ENCODE measurements at regions not wholly inside any gene's neighbourhood (a gene's known extent, or its start where the extent isn't known, plus 50 kb on each side); places are given as distances from the start of the nearest gene placed in this dataset.
"Not testable (repeated sequence)": the region's sequence is repeated elsewhere in the genome, so short reads cannot be mapped to it uniquely, and the experiment has no call there.

GRCh38 chr2:176427549-176427948, 158.3 kb downstream of the MTX2 start:
- no peak for DNase-seq

GRCh38 chr2:176428944-176429469, 159.8 kb downstream of the MTX2 start:
- DNase-seq: not testable (repeated sequence)

DNA sequence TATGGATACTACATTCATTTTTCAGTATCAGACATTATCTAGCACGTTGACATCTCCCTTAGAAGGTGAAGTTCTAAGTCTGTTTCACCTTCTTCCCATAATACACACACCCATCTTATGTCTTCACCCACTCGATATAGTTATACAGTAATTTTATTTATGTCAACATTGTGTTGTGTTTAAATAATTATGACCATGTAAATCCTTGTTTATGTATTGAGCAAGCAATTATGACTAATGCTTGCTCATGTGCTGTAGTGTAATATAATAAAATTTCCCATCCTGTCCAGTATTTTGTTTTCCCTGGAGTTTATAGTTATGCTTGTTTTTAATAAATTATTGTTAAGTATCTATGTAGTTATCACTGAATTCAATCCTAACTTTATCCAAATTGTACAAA, 163.2 kb downstream of the MTX2 start:
- no peak for DNase-seq

GRCh38 chr2:176435729-176436128, 166.5 kb downstream of the MTX2 start:
- DNase-seq: no peak

- no peak for DNase-seq
These were observed 174.7 kb downstream of the MTX2 start for GRCh38 chr2:176443946-176444345.

DNA sequence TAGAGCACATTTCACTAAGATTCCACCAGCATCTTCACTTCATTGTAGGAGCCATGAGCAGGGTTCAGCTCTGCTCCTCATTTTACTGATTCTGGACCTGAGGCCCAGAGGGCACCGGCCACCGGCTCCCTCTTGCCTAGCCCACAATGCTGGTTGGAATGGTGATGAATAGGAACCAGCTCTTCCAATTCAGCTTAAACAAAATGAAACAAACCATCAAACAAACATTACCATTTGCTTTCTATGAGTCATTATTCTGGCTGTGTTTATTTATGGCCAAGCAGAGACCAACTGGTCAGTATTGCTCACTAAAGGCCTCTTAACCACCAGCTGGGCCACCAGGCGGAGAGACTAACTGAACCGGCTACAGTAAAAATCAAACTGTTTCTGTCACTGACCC, 176.7 kb downstream of the MTX2 start:
- no peak for DNase-seq

DNA sequence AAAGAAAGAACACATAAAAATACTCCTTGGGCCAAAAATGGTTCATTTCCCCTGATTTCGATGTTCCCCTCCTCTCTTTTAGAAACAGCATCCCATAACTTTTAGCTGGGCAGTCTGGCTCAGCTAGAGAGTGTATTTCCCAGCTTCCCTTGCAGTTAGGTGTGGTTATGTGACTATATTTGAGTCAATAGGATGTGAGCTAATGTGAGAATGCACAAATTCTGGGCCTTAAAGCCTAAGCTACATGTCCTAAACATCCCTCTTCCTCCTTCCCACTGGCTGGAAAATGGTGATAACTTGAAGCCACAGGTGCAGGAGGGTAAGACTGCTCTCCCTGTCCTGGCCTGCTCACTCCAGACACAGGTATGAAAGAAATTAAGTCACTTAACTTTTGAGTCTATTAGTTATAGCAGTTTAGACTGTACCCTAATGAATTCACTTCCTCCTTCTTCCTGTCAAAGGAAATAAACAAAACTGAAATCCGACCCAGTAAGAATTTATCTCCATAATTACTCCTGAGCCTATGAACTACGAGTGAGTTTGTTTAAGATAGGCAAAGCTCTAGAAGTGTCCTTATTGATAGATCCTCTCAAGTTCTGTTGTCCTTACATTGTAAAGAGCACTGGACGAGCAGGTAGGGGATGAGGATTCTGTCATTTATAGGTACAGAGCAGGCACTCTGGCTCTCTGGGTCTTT, 177.6 kb downstream of the MTX2 start:
- DNase-seq: no peak

DNA sequence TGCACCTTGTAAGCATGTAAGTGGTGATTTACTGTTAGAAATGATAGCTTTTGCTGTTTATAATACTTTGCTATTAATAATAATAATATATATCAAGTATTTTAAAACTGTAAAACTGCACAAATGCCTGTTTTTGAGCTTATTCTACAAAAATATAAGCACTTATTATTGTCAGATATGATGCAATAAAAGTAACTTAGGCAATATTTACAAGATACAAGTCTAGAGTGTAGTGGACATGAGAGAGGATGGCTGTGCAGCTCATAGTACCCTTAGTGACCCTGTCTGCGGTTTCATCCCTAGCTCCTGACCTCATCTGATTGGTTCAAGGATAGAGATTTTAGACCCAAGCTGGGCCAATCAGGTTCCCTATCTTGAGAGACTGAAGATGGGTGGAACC, 178.4 kb downstream of the MTX2 start:
- no peak for DNase-seq

DNA sequence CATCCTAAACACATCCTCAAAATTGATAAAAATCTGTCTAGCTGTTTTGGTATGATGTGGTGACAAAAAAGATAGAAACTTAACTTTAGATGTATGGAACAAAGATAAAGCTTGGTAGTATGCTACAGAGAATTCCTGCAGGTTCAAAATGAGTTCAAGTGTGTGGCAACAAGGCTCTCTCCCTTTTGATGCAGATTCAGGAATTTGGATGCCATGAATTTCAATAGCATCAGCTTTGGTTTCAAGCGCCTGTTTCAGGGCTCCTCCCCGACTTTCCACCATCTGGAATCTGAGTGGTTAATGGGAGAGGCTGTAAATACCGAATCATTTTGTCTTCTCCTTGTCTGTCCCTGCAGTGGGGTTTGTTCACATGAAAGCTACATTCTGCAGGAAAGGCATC, 180.6 kb downstream of the MTX2 start:
- no peak for DNase-seq

- DNase-seq: no peak
These were observed 184.5 kb downstream of the MTX2 start for GRCh38 chr2:176453784-176454183.

DNA sequence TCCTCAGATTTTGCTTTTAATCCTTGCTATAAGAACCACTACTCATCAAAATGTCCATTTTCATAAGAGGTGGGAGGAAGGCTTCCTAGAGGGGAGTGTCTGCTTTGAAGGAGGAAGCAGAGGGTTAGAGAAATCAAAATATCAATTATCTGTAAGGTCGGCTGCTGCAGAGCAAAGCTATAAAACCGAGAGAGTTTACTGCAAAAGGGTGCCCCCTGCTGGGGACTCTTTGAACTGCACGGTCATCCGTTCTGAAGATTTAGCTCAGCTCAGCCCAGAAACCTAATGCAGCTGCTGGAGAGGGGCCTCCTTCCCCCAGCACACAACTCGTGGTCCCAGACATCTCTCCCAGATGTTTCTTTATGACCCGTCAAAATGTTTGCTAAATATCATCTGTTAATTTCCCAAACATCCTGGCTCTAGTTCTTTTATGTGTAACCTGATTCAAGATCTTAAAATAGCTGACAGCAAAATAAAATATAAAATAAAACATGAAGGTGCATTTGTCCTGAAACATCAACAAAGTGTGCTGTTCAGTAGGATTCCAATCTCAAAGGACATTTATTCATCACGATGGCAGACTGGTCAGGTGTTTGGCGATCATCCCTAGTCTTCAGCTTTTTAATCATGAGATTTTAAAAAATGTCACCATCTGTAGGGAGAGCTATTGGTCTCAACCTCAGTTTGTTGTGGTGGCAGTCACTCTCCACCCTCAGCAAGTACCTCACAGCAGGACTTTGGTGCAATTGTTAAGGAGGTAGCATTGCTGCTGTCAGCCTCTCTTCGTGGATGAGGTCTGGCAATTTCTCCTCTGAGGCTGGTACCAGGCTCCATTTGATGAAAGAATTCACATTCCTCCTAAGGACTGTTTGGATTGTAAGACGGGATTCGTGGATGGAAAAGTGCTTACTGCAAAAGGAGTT, 185.9 kb downstream of the MTX2 start:
- peak; percentile 47 for DNase-seq

DNA sequence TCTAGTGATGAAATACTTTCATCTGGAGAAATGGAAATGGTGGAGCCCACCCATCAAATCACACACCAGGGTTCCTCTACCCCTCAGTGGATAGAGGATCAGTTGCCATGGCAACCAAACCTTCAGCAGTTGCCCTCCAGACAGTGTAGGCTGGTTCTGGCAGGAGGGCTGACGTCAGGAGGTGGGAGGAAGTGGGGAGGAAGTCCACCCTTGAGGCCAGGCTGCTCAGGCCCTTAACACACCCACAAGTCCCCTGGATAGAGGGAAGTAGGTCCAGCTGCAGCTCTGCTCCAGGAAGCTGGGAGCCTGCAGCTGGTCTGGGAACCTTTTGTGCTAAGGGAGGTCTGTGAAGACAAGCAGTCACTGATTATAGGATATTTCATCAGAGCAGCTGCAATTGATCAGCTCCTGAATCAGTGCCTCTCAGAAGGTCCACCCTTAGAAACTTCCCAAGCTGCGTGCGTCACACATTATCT, 186.6 kb downstream of the MTX2 start:
- DNase-seq: no peak

DNA sequence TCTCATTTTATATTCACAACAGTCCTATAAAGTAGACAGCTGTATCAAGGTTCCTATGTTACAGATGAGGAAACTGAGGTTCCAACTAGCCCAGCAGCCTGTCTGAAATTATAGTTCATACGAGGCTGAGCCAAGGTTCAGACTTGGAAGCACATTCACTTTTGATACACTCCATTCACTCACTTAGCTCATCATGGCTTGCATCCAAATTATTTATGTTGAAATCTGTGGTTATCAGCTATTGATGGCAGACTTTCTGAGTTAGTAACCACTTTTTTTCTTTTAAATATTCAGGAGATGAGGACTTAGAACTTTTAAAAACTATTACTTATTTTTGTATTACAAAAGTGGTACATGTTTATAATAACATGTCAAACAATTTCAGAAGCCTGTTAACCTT, 188.2 kb downstream of the MTX2 start:
- no peak for DNase-seq

DNA sequence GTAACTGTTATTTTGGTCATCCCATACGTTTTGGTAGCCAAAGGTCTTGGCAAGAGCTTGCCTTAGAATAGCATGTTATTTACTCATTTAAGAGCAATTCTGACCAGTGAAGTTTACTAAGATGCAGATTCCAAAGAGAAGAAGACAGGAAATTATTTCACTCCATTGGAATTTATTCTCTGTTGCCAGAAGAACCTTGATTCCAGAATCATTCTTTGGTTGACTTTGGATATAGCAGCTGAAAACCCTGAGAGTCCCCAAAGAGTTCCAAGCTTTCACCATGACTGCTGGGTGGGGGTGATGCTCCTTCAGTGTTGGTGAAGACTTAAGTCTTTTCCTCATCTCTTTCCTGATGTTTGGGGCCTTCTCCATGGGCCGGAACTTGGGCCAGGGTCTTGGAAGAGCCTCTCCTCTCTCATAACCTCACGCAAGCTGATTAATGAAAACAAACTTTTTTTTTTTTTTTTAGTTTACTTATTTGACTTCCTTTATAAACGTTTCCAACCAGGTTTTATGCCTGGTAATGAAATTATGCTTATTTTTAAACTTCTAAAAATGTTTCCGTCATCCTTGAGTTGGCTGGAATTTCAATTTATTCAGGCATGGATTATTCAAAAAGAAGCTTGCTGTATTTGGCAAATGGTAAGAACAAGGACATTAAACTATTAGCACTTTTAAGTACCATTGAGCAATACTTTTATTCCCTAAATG, 192.0 kb downstream of the MTX2 start:
- DNase-seq: no peak

DNA sequence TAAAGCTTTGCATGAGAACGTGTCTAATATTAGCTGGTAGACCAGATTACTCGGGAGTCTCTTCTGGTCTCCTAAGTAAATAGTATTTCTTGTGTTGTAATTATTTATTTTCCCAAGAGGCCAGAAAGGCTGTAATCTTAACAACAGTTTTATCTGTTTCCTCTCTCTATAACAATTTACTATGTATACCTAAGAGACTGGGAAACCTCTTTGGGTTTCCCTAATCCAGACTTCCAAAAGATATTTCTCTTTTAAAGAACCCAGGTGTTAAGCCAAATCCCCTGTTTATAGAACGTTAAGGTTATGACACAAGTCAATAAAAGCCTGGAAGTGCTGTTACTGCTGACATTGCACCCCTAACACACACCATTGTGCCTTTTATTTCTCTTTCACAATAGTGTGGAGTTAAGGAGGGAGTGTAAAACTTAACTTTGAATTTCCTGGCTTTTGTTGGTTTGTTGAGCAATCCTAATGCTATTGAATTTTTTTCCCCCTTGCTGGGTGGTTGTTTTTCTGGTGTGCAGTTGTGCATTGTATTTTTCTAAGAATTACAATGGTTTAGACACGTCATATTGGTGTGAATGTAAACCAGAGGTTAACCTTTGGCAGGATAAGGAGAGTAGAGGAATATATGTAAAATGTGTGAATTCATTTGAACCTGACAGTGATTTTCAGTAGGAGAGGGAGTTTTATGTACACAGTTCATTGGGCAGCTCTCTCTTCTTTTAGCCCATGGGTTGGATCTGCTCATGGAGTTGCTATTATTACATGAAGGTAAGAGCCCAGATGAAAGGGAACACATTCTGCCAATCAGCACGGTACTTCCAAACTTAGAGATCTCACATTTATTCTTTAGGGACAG, 192.8 kb downstream of the MTX2 start:
- DNase-seq: no peak

- no peak for DNase-seq
These were observed 194.3 kb downstream of the MTX2 start for GRCh38 chr2:176463546-176463945.

GRCh38 chr2:176464886-176465564, 195.8 kb downstream of the MTX2 start:
- DNase-seq: no peak

- no peak for DNase-seq
These were observed 197.7 kb downstream of the MTX2 start for GRCh38 chr2:176466918-176467452.

- DNase-seq: no peak
These were observed 198.4 kb downstream of the MTX2 start for GRCh38 chr2:176467595-176467994.

- DNase-seq: no peak
These were observed 199.3 kb downstream of the MTX2 start for GRCh38 chr2:176468457-176469113.

- DNase-seq: no peak
These were observed 201.5 kb downstream of the MTX2 start for GRCh38 chr2:176470713-176471112.

Data from NCI-H1048 (cell line).